Breast epithelium (tissue), 4 donors: ENCODE measurements at regions not wholly inside any gene's neighbourhood (a gene's known extent, or its start where the extent isn't known, plus 50 kb on each side); places are given as distances from the start of the nearest gene placed in this dataset.

Experiments
- DNase-seq, 2 donors: peaks; one replicate each; pipeline ENCODE4 v3.0.0-alpha.2; 2019; ENCODE audit warnings: low spot score in 2 of 2
- H3K27ac ChIP-seq, 2 donors: fragments of 200-600 bp; sonication (generic) in 1 of 2; one replicate each; pipeline ENCODE4 v1.5.1; 2016 to 2019; ENCODE audit warnings: mild to moderate bottlenecking in 1 of 2
- H3K27me3 ChIP-seq, 2 donors: fragments of 200-600 bp; sonication (generic) in 1 of 2; one replicate each; pipeline versions ENCODE4 v1.5.1 to v1.6.0; 2017 to 2019; ENCODE audit warnings: control low read depth in 1 of 2, mild to moderate bottlenecking in 1 of 2
- H3K36me3 ChIP-seq: fragments of 200-600 bp; one replicate; pipeline ENCODE4 v1.5.1; 2019
- H3K4me1 ChIP-seq, 2 donors: fragments of 200-600 bp; sonication (generic); one replicate each; pipeline ENCODE4 v1.5.1; 2016 to 2019; ENCODE audit warnings: control low read depth in 1 of 2
- H3K4me3 ChIP-seq, 3 donors: fragments of 200-600 bp; sonication (generic); 1 replicate in 2 of 3; 2 replicates in 1 of 3; pipeline ENCODE4 v1.5.1; 2016 to 2019; ENCODE audit warnings: mild to moderate bottlenecking in 3 of 3, moderate library complexity in 2 of 3
- H3K9me3 ChIP-seq, 2 donors: fragments of 200-600 bp; sonication (generic) in 1 of 2; one replicate each; pipeline ENCODE4 v1.5.1; 2016 to 2019; ENCODE audit warnings: control low read depth in 1 of 2
- CTCF ChIP-seq, 3 donors: fragments of 450-650 bp; IDR thresholded peaks; one replicate each; pipeline ENCODE4 v1.5.1; 2016 to 2017; ENCODE audit warnings: antibody characterized with exemption in 3 of 3, mild to moderate bottlenecking in 3 of 3, moderate library complexity in 3 of 3
- POLR2A ChIP-seq: fragments of 450-650 bp; IDR thresholded peaks from one replicate; pipeline ENCODE4 v1.6.1; 2016; ENCODE audit warnings: antibody characterized with exemption, mild to moderate bottlenecking, moderate library complexity
- POLR2AphosphoS5 ChIP-seq, 3 donors: sonication (generic); formaldehyde crosslinking; IDR thresholded peaks; one replicate each; pipeline ENCODE4 v1.6.1; 2017; ENCODE audit warnings: antibody characterized with exemption in 3 of 3
- intact Hi-C: fragments of 100-400 bp; cut with DNase I; formaldehyde crosslinking; loops from one replicate; pipeline ENCODE4 v1.15.1; 2023; ENCODE audit warnings: low total_unique reads

- no peak overlapping the region for H3K4me3 ChIP-seq
- no peaks in the 10 kb centered on the region for H3K27me3 ChIP-seq
- no peaks in the 10 kb centered on the region for H3K9me3 ChIP-seq
- no peak for DNase-seq
- TF ChIP-seq POLR2AphosphoS5 (IDR thresholded peaks at IDR 0.05) = no peak
- no peak for TF ChIP-seq CTCF (IDR thresholded peaks at IDR 0.05)
- no peak for TF ChIP-seq POLR2A
- no peak overlapping the region for H3K27ac ChIP-seq
- no peaks in the 10 kb centered on the region for H3K36me3 ChIP-seq
- intact Hi-C loops = no loop called here
- no peaks in the 10 kb centered on the region for H3K4me1 ChIP-seq
These were observed 98.6 kb upstream of the HMHB1 start for GRCh38 chr5:143713047-143714003.

- TF ChIP-seq POLR2AphosphoS5 (IDR thresholded peaks at IDR 0.05) (no peak), CTCF (IDR thresholded peaks at IDR 0.05) (no peak), POLR2A (no peak)
- no peak for DNase-seq
- no peak overlapping the region for H3K27ac ChIP-seq
- H3K9me3 ChIP-seq = no peaks in the 10 kb centered on the region
- no peak overlapping the region for H3K4me3 ChIP-seq
- H3K36me3 ChIP-seq = no peaks in the 10 kb centered on the region
- no peaks in the 10 kb centered on the region for H3K4me1 ChIP-seq
- no peaks in the 10 kb centered on the region for H3K27me3 ChIP-seq
- intact Hi-C loops = no loop called here
These were observed 103.3 kb upstream of the HMHB1 start for GRCh38 chr5:143708672-143709071.

- H3K27ac ChIP-seq = no peak overlapping the region
- no peak for TF ChIP-seq CTCF (IDR thresholded peaks at IDR 0.05)
- TF ChIP-seq POLR2A = no peak
- TF ChIP-seq POLR2AphosphoS5 (IDR thresholded peaks at IDR 0.05) = no peak
- H3K9me3 ChIP-seq = no peaks in the 10 kb centered on the region
- no peaks in the 10 kb centered on the region for H3K36me3 ChIP-seq
- H3K27me3 ChIP-seq = no peaks in the 10 kb centered on the region
- H3K4me3 ChIP-seq = no peak overlapping the region
- no peak for DNase-seq
- intact Hi-C loops = no loop called here
- no peaks in the 10 kb centered on the region for H3K4me1 ChIP-seq
These were observed 104.2 kb upstream of the HMHB1 start for GRCh38 chr5:143707806-143708205.

GRCh38 chr5:143705381-143705780 is 106.6 kb upstream of the HMHB1 start:
- TF ChIP-seq POLR2A (no peak), POLR2AphosphoS5 (IDR thresholded peaks at IDR 0.05) (no peak), CTCF (IDR thresholded peaks at IDR 0.05) (no peak)
- H3K36me3 ChIP-seq = no peaks in the 10 kb centered on the region
- no peaks in the 10 kb centered on the region for H3K27me3 ChIP-seq
- no peak for DNase-seq
- no peak overlapping the region for H3K27ac ChIP-seq
- H3K4me3 ChIP-seq = no peak overlapping the region
- H3K4me1 ChIP-seq = no peaks in the 10 kb centered on the region
- H3K9me3 ChIP-seq = no peaks in the 10 kb centered on the region
- intact Hi-C loops = no loop called here

GRCh38 chr5:143703659-143704058 is 108.3 kb upstream of the HMHB1 start:
- no peak for DNase-seq
- Histone ChIP-seq H3K4me1 (no peaks in the 10 kb centered on the region), H3K36me3 (no peaks in the 10 kb centered on the region), H3K4me3 (no peak overlapping the region), H3K9me3 (no peaks in the 10 kb centered on the region), H3K27me3 (no peaks in the 10 kb centered on the region), H3K27ac (no peak overlapping the region)
- intact Hi-C loops = no loop called here
- TF ChIP-seq CTCF (IDR thresholded peaks at IDR 0.05) = no peak
- no peak for TF ChIP-seq POLR2AphosphoS5 (IDR thresholded peaks at IDR 0.05)
